GM18873 (cell line): ENCODE measurements at regions not wholly inside any gene's neighbourhood (a gene's known extent, or its start where the extent isn't known, plus 50 kb on each side); places are given as distances from the start of the nearest gene placed in this dataset.

Experiments
- ATAC-seq: cut with Tn5 transposase; IDR thresholded peaks from one replicate; pipeline ENCODE4 v1.9.1; 2021; ENCODE audit warnings: mild to moderate bottlenecking, moderate library complexity, moderate number of reproducible peaks; ENCODE audit not compliant: unreplicated experiment, low FRiP score

- no peak for ATAC-seq
Observed at GRCh38 chr11:11757909-11758308, 83.9 kb upstream of the USP47 start.

GRCh38 chr11:11756718-11757117, 85.1 kb upstream of the USP47 start:
- no peak for ATAC-seq

- no peak for ATAC-seq
Observed at GRCh38 chr11:11755871-11756270, 85.9 kb upstream of the USP47 start.

GRCh38 chr11:11752679-11753078, 89.1 kb upstream of the USP47 start:
- ATAC-seq: no peak

- ATAC-seq: no peak
Observed at GRCh38 chr11:11750017-11750878, 91.5 kb upstream of the USP47 start.

- ATAC-seq: no peak
Observed at GRCh38 chr11:11748706-11749365, 92.9 kb upstream of the USP47 start.

- ATAC-seq: no peak
Observed at GRCh38 chr11:11747570-11747969, 94.2 kb upstream of the USP47 start.

- ATAC-seq: no peak
Observed at GRCh38 chr11:11746449-11746848, 95.3 kb upstream of the USP47 start.

- no peak for ATAC-seq
Observed at GRCh38 chr11:11743216-11743615, 98.6 kb upstream of the USP47 start.

GRCh38 chr11:11742486-11742885, 99.3 kb upstream of the USP47 start:
- ATAC-seq: no peak

- ATAC-seq: no peak
Observed at GRCh38 chr11:11740836-11741235, 100.9 kb upstream of the USP47 start.

- ATAC-seq: no peak
Observed at GRCh38 chr11:11740073-11740702, 101.6 kb upstream of the USP47 start.

- no peak for ATAC-seq
Observed at GRCh38 chr11:11738370-11738769, 103.4 kb upstream of the USP47 start.

GRCh38 chr11:11735586-11735985, 106.2 kb upstream of the USP47 start:
- ATAC-seq: no peak

GRCh38 chr11:11733246-11733747, 108.5 kb upstream of the USP47 start:
- no peak for ATAC-seq

- no peak for ATAC-seq
Observed at GRCh38 chr11:11732116-11732515, 109.7 kb upstream of the USP47 start.

GRCh38 chr11:11731311-11732083, 109.7 kb upstream of the GALNT18 start:
- ATAC-seq: no peak

GRCh38 chr11:11728386-11728785, 106.6 kb upstream of the GALNT18 start:
- no peak for ATAC-seq

- ATAC-seq: no peak
Observed at GRCh38 chr11:11725438-11725837, 103.6 kb upstream of the GALNT18 start.

- no peak for ATAC-seq
Observed at GRCh38 chr11:11724994-11725393, 103.2 kb upstream of the GALNT18 start.

GRCh38 chr11:11722861-11723260, 101.1 kb upstream of the GALNT18 start:
- ATAC-seq: no peak
